Esophagus squamous epithelium (tissue), 5 donors: ENCODE measurements at regions not wholly inside any gene's neighbourhood (a gene's known extent, or its start where the extent isn't known, plus 50 kb on each side); places are given as distances from the start of the nearest gene placed in this dataset.
A peak's percentile ranks its signal among the peaks of the same experiment; 100 is the strongest.
"Not testable (repeated sequence)": the region's sequence is repeated elsewhere in the genome, so short reads cannot be mapped to it uniquely, and the experiment has no call there.

Experiments used
- DNase-seq: peaks from one replicate; lab custom pipeline; 2025; lab: John Stamatoyannopoulos, UW
- H3K27ac ChIP-seq, 4 donors: fragments of 200-600 bp; sonication (generic); one replicate each; pipeline ENCODE4 v1.5.1; 2016 to 2019; ENCODE audit warnings: mild to moderate bottlenecking in 1 of 4
- H3K27me3 ChIP-seq, 4 donors: fragments of 200-600 bp; sonication (generic); 1 replicate in 3 of 4; 2 replicates in 1 of 4; pipeline versions ENCODE4 v1.5.1 to v1.6.0; 2017 to 2021; ENCODE audit warnings: antibody characterized with exemption in 1 of 4
- H3K36me3 ChIP-seq, 3 donors: fragments of 200-600 bp; sonication (generic); one replicate each; pipeline ENCODE4 v1.5.1; 2016 to 2019
- H3K4me1 ChIP-seq, 3 donors: fragments of 200-600 bp; sonication (generic); one replicate each; pipeline ENCODE4 v1.5.1; 2017 to 2019
- H3K4me3 ChIP-seq, 4 donors: fragments of 200-600 bp; sonication (generic); 1 replicate in 3 of 4; 2 replicates in 1 of 4; pipeline ENCODE4 v1.5.1; 2016 to 2019; ENCODE audit warnings: mild to moderate bottlenecking in 2 of 4, moderate library complexity in 1 of 4
- H3K9me3 ChIP-seq, 3 donors: fragments of 200-600 bp; sonication (generic); one replicate each; pipeline ENCODE4 v1.5.1; 2016 to 2019
- POLR2A ChIP-seq, 4 donors: fragments of 450-650 bp; IDR thresholded peaks; one replicate each; pipeline ENCODE4 v1.6.1; 2017; ENCODE audit warnings: antibody characterized with exemption in 4 of 4, mild to moderate bottlenecking in 4 of 4, moderate library complexity in 3 of 4
- WGBS, 2 donors: methylation state at CpG; one replicate each; pipeline ENCODE4 v1.1.5; 2018; 5-methylcytosine and 5-hydroxymethylcytosine counted together
- intact Hi-C: fragments of 100-400 bp; cut with DNase I; formaldehyde crosslinking; loops from one replicate; pipeline ENCODE4 v1.15.0; 2022
- TF ChIP-seq, protein P1 (sequence below), 6 experiments: fragments of 450-650 bp in 4 of 6; fragments of 200-600 bp in 2 of 6; sonication (generic) in 2 of 6; IDR thresholded peaks; one replicate each; pipeline ENCODE4 v1.5.1; 2016 to 2019; ENCODE audit warnings: antibody characterized with exemption in 6 of 6, mild to moderate bottlenecking in 4 of 6, moderate library complexity in 4 of 6
- donor health status: DM: yes; HTN: yes; CAD: no.

DNA sequence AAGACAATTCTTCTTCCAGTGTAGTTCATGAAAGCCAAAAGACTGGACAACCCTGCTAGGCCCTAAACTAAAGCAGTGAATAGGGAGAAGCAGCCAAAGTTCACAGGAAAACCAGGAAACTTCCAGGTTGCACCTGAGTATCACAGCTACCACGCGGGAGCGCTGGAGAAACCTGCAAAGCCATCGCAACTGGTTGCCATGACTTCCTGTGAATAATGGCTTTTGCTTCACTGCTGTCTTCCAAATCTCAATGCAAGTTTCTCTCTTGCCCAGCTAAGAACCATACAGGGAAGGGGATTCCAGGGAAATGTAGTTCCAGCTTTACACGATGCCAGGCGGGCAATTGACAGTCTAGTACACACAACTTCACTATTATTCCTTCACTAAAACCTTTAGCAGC lies 114.1 kb downstream of the GXYLT1 start:
- Histone ChIP-seq H3K4me3 (no peak overlapping the region), H3K4me1 (no peaks in the 10 kb centered on the region), H3K36me3 (no peaks in the 10 kb centered on the region), H3K9me3 (no peaks in the 10 kb centered on the region), H3K27ac (no peak overlapping the region), H3K27me3 (no peaks in the 10 kb centered on the region)
- TF ChIP-seq POLR2A (IDR thresholded peaks at IDR 0.05) = no peak
- TF ChIP-seq, protein P1, sequence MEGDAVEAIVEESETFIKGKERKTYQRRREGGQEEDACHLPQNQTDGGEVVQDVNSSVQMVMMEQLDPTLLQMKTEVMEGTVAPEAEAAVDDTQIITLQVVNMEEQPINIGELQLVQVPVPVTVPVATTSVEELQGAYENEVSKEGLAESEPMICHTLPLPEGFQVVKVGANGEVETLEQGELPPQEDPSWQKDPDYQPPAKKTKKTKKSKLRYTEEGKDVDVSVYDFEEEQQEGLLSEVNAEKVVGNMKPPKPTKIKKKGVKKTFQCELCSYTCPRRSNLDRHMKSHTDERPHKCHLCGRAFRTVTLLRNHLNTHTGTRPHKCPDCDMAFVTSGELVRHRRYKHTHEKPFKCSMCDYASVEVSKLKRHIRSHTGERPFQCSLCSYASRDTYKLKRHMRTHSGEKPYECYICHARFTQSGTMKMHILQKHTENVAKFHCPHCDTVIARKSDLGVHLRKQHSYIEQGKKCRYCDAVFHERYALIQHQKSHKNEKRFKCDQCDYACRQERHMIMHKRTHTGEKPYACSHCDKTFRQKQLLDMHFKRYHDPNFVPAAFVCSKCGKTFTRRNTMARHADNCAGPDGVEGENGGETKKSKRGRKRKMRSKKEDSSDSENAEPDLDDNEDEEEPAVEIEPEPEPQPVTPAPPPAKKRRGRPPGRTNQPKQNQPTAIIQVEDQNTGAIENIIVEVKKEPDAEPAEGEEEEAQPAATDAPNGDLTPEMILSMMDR (IDR thresholded peaks at IDR 0.05) = no peak
- DNase-seq = no peak
- 92 to 96% methylated on average over 5 to 6 of the region's 6 CpGs for WGBS, 2 donors
- intact Hi-C loops = no loop called here

DNA sequence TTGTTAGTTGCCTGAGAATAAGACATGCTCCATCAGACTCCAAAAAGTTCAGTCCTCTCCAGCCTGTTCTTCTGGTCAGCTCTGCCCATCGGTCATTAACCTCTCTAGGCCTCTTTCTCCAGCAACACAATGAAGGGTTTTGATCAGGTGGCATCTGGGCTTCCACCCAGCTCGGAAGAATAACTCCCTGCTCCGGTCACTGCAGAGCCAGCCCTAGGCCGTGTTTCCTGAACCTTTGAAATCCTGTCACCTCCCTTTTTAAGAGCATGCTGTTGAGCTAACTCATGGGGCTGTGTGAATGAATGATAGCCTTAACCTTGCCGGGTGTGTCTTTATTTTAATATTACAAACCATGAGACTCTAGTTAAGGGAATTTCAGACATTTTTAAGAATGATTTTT lies 117.1 kb downstream of the GXYLT1 start:
- 67 to 79% methylated on average over 5 of the region's 5 CpGs for WGBS, 2 donors
- TF ChIP-seq POLR2A (IDR thresholded peaks at IDR 0.05) = no peak
- TF ChIP-seq, protein P1 (IDR thresholded peaks at IDR 0.05) = no peak
- DNase-seq = no peak
- Histone ChIP-seq H3K9me3 (no peaks in the 10 kb centered on the region), H3K36me3 (no peaks in the 10 kb centered on the region), H3K4me1 (peaks cover 0 to 10% (median 0%) of the 10 kb centered on the region in 3 donors), H3K27ac (no peak overlapping the region), H3K27me3 (peaks cover 0 to 19% (median 0%) of the 10 kb centered on the region in 4 donors), H3K4me3 (no peak overlapping the region)
- intact Hi-C loops = loop anchor here (10.0 kb wide), 1 partner anchor 753 kb away; no protein-coding TSS in a partner anchor

DNA sequence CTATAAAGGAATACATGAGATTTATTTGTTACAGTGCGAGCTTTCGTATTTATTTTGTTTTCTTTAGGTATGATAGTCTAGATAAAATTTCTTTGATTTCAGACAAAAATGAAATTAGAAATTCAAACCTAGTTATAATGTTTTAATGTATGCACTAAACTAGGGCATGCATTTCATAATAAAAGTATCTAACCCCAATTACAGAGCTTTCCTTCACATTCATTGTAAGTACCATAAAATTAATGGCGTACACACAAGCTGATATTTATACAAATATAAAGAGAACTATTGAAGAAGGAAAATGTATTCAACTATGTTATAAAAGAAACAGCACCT lies 120.2 kb downstream of the GXYLT1 start:
- peaks cover 0 to 10% (median 0%) of the 10 kb centered on the region in 3 donors for H3K4me1 ChIP-seq
- H3K4me3 ChIP-seq = peak overlapping the region in 2 of 4 donors; percentile 23 to 60
- TF ChIP-seq, protein P1 (IDR thresholded peaks at IDR 0.05) = no peak
- TF ChIP-seq POLR2A (IDR thresholded peaks at IDR 0.05) = no peak
- H3K27ac ChIP-seq = no peak overlapping the region
- H3K9me3 ChIP-seq = no peaks in the 10 kb centered on the region
- WGBS, 2 donors = 20 to 21% methylated on average over 3 of the region's 3 CpGs
- H3K27me3 ChIP-seq = peaks cover 0 to 21% (median 0%) of the 10 kb centered on the region in 4 donors
- DNase-seq = no peak
- intact Hi-C loops = loop anchor here (10.0 kb wide), 1 partner anchor 750 kb away; no protein-coding TSS in a partner anchor
- no peaks in the 10 kb centered on the region for H3K36me3 ChIP-seq

DNA sequence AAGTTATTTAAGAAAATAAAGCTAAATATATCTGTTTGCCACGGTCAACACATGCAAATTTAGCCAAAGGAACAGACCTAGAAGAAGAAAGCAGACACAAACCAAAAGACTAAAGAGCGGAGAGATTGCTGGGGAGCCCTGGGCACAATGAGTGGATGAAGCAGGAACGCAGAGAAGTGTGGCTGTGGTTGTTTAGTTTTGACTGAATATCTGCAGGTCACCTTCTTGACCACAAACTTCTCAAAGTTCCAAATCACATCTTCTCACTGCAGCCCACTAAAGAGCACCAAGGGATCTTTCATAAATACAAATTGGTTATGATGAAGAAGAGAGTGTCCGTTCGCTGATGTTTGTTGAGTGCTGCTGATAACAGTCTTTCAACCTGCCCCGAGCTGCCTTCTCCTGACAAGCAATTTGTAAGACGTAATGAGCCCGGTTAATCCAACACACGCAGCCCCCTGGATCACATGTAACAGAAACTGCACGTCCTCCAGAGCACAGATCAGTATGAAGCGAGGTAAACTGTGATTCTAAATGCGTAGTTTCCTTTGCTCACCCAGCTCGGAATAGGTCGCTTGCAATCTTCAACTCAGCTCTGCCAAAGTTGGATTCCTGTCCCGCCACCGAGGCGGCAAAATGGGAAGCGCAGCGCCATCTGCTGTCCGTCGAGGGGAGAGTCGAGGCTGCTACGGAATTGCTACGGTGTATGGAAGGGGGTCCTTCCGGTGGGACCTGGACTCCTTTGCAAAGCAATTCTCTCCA lies 120.8 kb downstream of the GXYLT1 start:
- Histone ChIP-seq H3K4me1 (peaks cover 0 to 10% (median 0%) of the 10 kb centered on the region in 3 donors), H3K9me3 (no peaks in the 10 kb centered on the region), H3K27me3 (peaks cover 0 to 21% (median 0%) of the 10 kb centered on the region in 4 donors), H3K4me3 (peak overlapping the region; percentile 14 to 60 (median 28)), H3K36me3 (no peaks in the 10 kb centered on the region), H3K27ac (no peak overlapping the region)
- intact Hi-C loops = loop anchor here (10.0 kb wide), 1 partner anchor 749 kb away; no protein-coding TSS in a partner anchor
- DNase-seq = no peak
- WGBS, 2 donors = 12 to 18% methylated on average over 23 to 24 of the region's 25 CpGs
- TF ChIP-seq, protein P1 (IDR thresholded peaks at IDR 0.05) = peak; percentile 76 to 94 (median 84)
- peak in 1 of 4 donors; percentile 35 for TF ChIP-seq POLR2A (IDR thresholded peaks at IDR 0.05)

DNA sequence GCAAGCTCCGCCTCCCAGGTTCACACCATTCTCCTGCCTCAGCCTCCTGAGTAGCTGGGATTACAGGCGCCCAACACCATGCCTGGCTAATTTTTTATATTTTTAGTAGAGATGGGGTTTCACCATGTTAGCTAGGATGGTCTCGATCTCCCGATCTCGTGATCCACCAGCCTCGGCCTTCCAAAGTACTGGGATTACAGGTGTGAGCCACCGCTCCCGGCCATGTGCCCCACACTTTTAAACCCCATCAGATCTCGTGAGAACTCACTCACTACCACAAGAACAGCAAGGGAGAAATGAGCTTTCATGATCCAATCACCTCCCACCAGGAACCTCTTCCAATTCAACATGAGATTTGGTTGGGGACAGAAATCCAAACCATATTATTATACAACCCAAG lies 122.7 kb downstream of the GXYLT1 start:
- peaks cover 0 to 21% (median 0%) of the 10 kb centered on the region in 4 donors for H3K27me3 ChIP-seq
- not testable (repeated sequence) for H3K36me3 ChIP-seq, DNase-seq, H3K27ac ChIP-seq, H3K4me3 ChIP-seq, H3K9me3 ChIP-seq
- H3K4me1 ChIP-seq = peaks cover 0 to 10% (median 0%) of the 10 kb centered on the region in 3 donors
- intact Hi-C loops = loop anchor here (10.0 kb wide), 1 partner anchor 747 kb away; no protein-coding TSS in a partner anchor
- WGBS, 2 donors = 93 to 94% methylated on average over 8 to 9 of the region's 9 CpGs
